GM19397 (cell line): ENCODE measurements at regions not wholly inside any gene's neighbourhood (a gene's known extent, or its start where the extent isn't known, plus 50 kb on each side); places are given as distances from the start of the nearest gene placed in this dataset.
"Not testable (repeated sequence)": the region's sequence is repeated elsewhere in the genome, so short reads cannot be mapped to it uniquely, and the experiment has no call there.

Experiments
- ATAC-seq: cut with Tn5 transposase; IDR thresholded peaks from one replicate; pipeline ENCODE4 v1.9.1; 2021; ENCODE audit warnings: mild to moderate bottlenecking, moderate library complexity; ENCODE audit not compliant: unreplicated experiment

GRCh38 chr12:62196146-62196545 lies 64.1 kb upstream of the USP15 start:
- ATAC-seq: no peak

GRCh38 chr12:62202861-62203260 lies 57.3 kb upstream of the USP15 start:
- not testable (repeated sequence) for ATAC-seq

- ATAC-seq: no peak
Observed at GRCh38 chr12:62205346-62205745, 54.9 kb upstream of the USP15 start.

GRCh38 chr12:62207248-62207647 lies 53.0 kb upstream of the USP15 start:
- ATAC-seq: no peak
